Nephron (organoid): ENCODE measurements at regions not wholly inside any gene's neighbourhood (a gene's known extent, or its start where the extent isn't known, plus 50 kb on each side); places are given as distances from the start of the nearest gene placed in this dataset.

ENCODE experiments used
- H3K27ac Mint-ChIP-seq, 3 experiments: 2 replicates each; pipeline ENCODE4 v1.8.0; 2020; ENCODE audit warnings: mixed read lengths in 3 of 3, mild to moderate bottlenecking in 2 of 3, moderate library complexity in 1 of 3
- H3K27me3 Mint-ChIP-seq: 2 replicates; pipeline ENCODE4 v1.8.0; 2021; ENCODE audit warnings: low read depth, mild to moderate bottlenecking, moderate library complexity, mixed read lengths
- H3K36me3 Mint-ChIP-seq: 2 replicates; pipeline ENCODE4 v1.8.0; 2020; ENCODE audit warnings: low read depth, mixed read lengths
- H3K4me1 Mint-ChIP-seq: 2 replicates; pipeline ENCODE4 v1.8.0; 2020; ENCODE audit warnings: mixed read lengths
- H3K4me3 Mint-ChIP-seq, 3 experiments: 2 replicates each; pipeline ENCODE4 v1.8.0; 2020; ENCODE audit warnings: mild to moderate bottlenecking in 3 of 3, mixed read lengths in 3 of 3, moderate library complexity in 2 of 3
- H3K9me3 Mint-ChIP-seq: 2 replicates; pipeline ENCODE4 v1.8.0; 2020; ENCODE audit warnings: mixed read lengths
- TF ChIP-seq, protein P1 (sequence below), 3 experiments: fragments of 200-600 bp; sonication (generic); IDR thresholded peaks; one replicate each; pipeline ENCODE4 v1.5.0; 2021; ENCODE audit warnings: antibody characterized with exemption in 3 of 3; ENCODE audit not compliant: unreplicated experiment in 3 of 3

- peaks cover 4% of the 10 kb centered on the region for H3K27me3 Mint-ChIP-seq
- TF ChIP-seq, protein P1, sequence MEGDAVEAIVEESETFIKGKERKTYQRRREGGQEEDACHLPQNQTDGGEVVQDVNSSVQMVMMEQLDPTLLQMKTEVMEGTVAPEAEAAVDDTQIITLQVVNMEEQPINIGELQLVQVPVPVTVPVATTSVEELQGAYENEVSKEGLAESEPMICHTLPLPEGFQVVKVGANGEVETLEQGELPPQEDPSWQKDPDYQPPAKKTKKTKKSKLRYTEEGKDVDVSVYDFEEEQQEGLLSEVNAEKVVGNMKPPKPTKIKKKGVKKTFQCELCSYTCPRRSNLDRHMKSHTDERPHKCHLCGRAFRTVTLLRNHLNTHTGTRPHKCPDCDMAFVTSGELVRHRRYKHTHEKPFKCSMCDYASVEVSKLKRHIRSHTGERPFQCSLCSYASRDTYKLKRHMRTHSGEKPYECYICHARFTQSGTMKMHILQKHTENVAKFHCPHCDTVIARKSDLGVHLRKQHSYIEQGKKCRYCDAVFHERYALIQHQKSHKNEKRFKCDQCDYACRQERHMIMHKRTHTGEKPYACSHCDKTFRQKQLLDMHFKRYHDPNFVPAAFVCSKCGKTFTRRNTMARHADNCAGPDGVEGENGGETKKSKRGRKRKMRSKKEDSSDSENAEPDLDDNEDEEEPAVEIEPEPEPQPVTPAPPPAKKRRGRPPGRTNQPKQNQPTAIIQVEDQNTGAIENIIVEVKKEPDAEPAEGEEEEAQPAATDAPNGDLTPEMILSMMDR (IDR thresholded peaks at IDR 0.05; ENCODE audit: unreplicated experiment in 3 of 3) = no peak
- no peaks in the 10 kb centered on the region for H3K36me3 Mint-ChIP-seq
- no peak overlapping the region for H3K4me3 Mint-ChIP-seq
- H3K27ac Mint-ChIP-seq = no peak overlapping the region
- H3K9me3 Mint-ChIP-seq = peaks cover 29% of the 10 kb centered on the region
- no peaks in the 10 kb centered on the region for H3K4me1 Mint-ChIP-seq
Observed at GRCh38 chr14:99055019-99055418, 217.0 kb downstream of the BCL11B start.

DNA sequence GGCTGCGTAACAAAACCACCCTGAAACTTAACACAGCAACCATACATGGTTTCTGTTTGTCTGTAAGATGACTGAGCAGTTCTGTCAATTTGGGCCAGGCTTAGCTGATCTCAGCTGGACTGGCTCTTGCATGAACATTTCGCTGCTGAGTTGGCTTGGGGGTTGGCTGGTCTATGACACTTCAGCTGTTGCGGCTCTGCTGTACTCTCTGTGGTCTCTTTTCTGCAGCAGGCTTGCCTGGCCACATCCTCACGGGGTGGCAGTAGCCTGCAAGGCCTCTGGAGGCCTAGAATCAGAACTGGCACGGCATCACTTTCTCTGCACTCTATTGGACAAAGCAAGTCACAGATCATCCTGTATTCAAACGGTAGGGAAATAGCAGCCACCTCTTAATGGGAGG, 216.2 kb downstream of the BCL11B start:
- Mint-ChIP-seq H3K4me1 (no peaks in the 10 kb centered on the region), H3K9me3 (peaks cover 29% of the 10 kb centered on the region), H3K27me3 (peaks cover 5% of the 10 kb centered on the region), H3K4me3 (no peak overlapping the region), H3K27ac (no peak overlapping the region), H3K36me3 (no peaks in the 10 kb centered on the region)
- TF ChIP-seq, protein P1 (IDR thresholded peaks at IDR 0.05; ENCODE audit: unreplicated experiment in 3 of 3) = no peak

- Mint-ChIP-seq H3K4me1 (no peaks in the 10 kb centered on the region), H3K4me3 (no peak overlapping the region), H3K27me3 (peaks cover 15% of the 10 kb centered on the region), H3K36me3 (no peaks in the 10 kb centered on the region), H3K27ac (no peak overlapping the region), H3K9me3 (peaks cover 15% of the 10 kb centered on the region)
- TF ChIP-seq, protein P1 (IDR thresholded peaks at IDR 0.05; ENCODE audit: unreplicated experiment in 3 of 3) = no peak
Observed at GRCh38 chr14:99057576-99058083, 214.4 kb downstream of the BCL11B start.

DNA sequence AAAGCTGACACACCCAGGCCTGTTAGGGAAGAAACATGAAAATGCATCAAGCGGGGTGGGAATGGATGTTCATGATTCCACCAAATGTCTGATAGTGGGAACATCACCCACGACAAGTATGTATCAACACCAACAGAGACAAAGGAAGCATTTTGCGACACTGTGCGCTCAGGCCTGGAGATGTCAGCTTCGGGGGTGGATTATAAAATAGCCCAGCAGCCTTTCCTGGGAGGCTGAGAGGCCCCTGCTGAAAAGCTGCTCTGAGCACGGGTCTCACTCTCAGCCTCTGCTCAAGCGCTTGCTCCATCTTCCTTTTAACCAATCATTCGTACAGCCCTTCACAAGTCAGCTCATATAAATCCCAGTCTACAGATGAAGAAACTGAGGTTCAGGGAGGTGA, 213.5 kb downstream of the BCL11B start:
- H3K4me1 Mint-ChIP-seq = no peaks in the 10 kb centered on the region
- TF ChIP-seq, protein P1 (IDR thresholded peaks at IDR 0.05; ENCODE audit: unreplicated experiment in 3 of 3) = no peak

GRCh38 chr14:99062216-99062615, 209.8 kb downstream of the BCL11B start:
- no peaks in the 10 kb centered on the region for H3K9me3 Mint-ChIP-seq
- H3K4me1 Mint-ChIP-seq = no peaks in the 10 kb centered on the region
- H3K4me3 Mint-ChIP-seq = no peak overlapping the region
- TF ChIP-seq, protein P1 (IDR thresholded peaks at IDR 0.05; ENCODE audit: unreplicated experiment in 3 of 3) = no peak
- peaks cover 17% of the 10 kb centered on the region for H3K27me3 Mint-ChIP-seq
- no peaks in the 10 kb centered on the region for H3K36me3 Mint-ChIP-seq
- no peak overlapping the region for H3K27ac Mint-ChIP-seq

More for the DNA sequence above, 213.5 kb downstream of the BCL11B start:
- Mint-ChIP-seq H3K4me3 (no peak overlapping the region), H3K27ac (no peak overlapping the region), H3K36me3 (no peaks in the 10 kb centered on the region), H3K9me3 (peaks cover 10% of the 10 kb centered on the region), H3K27me3 (peaks cover 17% of the 10 kb centered on the region)

DNA sequence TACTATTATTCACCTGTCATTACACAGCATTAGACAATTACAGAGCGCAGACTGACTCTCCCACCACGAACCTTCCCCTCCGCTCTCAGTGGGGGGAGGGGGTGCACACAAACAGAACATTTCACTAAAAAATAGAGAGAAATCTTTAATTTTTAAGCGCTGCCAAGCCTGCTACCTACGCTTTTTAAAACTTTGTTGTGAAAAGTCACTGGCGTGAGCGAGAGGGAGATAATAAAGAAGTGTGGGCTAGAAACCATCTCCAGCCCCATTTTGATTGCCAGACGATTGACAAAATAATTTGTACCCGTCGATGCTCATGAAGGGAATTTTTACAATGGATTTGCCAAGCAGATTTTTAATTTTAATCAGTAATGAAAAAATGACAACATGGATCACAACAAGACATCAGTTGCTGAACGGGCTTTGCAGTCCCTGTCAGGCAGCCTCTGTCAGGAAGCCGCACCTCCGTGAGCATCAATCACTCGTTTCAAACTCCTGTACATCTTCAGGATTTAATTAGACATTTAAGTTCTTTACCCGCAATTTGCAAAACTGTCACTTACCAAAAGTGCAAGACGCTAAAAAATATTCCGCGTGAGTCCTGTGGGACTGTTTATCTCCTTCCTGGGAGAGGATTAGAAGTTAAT, 209.1 kb downstream of the BCL11B start:
- Mint-ChIP-seq H3K4me3 (no peak overlapping the region), H3K36me3 (no peaks in the 10 kb centered on the region), H3K27me3 (peaks cover 16% of the 10 kb centered on the region), H3K27ac (no peak overlapping the region), H3K9me3 (no peaks in the 10 kb centered on the region), H3K4me1 (no peaks in the 10 kb centered on the region)
- TF ChIP-seq, protein P1 (IDR thresholded peaks at IDR 0.05; ENCODE audit: unreplicated experiment in 3 of 3) = no peak
